ELR (cell line): ENCODE measurements at regions not wholly inside any gene's neighbourhood (a gene's known extent, or its start where the extent isn't known, plus 50 kb on each side); places are given as distances from the start of the nearest gene placed in this dataset.
A peak's percentile ranks its signal among the peaks of the same experiment; 100 is the strongest.

Source experiments
- DNase-seq: peaks from one replicate; pipeline ENCODE4 v3.0.0-alpha.2; 2015; ENCODE audit warnings: low read depth

- DNase-seq: no peak
Measured at GRCh38 chr20:53837126-53837826, 233.1 kb downstream of the BCAS1 start.

GRCh38 chr20:53834749-53835148, 235.6 kb downstream of the BCAS1 start:
- no peak for DNase-seq

- DNase-seq: peak; percentile 33
Measured at GRCh38 chr20:53834062-53834442, 236.3 kb downstream of the BCAS1 start.

GRCh38 chr20:53833333-53834061, 236.9 kb downstream of the BCAS1 start:
- DNase-seq: no peak

DNA sequence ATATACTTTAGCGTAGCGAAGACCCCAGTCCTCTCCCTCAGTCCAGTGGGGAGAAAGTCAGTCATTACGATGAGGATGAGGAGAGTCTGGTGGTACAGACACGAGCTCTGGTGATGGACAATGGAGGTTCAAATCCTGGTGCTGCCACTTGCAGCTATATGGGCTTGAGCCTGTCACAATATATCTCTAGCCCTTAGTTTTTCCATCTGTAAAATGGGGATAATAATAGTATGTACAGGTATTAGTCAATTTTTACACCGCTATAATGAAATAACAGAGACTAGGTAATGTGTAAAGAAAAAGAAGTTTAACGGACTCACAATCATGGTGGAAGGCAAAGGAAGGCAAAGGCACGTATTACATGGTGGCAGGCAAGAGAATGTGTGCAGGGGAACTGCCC, 237.9 kb downstream of the BCAS1 start:
- DNase-seq: no peak

DNA sequence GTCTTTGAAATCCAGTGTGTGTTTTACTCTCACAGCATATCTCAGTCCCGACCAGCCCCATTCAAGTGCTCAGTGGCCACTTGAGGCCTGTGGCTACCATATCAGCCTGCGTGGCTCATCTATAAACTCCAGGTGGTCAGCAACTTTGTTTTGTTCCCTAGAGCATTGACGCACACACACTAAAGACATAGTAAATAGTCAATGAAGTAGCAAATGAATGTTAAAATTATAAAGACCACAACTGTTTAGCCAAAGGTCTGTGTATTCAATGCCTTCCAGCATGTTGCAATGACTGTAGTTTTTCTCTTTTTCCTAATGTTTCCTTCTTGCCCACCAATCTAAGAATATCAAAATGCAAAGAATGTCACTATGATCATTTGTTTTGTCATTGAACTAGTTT, 238.2 kb upstream of the ZNF217 start:
- no peak for DNase-seq

DNA sequence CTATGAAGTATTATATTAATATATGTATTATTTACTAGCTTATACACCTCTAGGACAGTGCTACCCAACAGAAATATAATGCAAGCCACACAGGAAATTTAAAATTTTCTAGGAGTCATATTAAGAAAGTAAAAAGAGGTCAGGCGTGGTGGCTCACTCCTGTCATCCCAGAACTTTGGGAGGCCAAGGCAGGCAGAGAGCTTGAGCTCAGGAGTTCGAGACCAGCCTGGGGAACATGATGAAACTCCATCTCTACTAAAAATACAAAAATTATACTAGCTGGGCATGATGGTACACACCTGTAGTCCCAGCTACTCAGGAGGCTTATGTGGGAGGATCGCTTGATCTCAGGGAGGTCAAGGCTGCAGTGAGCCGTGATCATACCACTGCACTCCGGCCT, 237.6 kb upstream of the ZNF217 start:
- no peak for DNase-seq

DNA sequence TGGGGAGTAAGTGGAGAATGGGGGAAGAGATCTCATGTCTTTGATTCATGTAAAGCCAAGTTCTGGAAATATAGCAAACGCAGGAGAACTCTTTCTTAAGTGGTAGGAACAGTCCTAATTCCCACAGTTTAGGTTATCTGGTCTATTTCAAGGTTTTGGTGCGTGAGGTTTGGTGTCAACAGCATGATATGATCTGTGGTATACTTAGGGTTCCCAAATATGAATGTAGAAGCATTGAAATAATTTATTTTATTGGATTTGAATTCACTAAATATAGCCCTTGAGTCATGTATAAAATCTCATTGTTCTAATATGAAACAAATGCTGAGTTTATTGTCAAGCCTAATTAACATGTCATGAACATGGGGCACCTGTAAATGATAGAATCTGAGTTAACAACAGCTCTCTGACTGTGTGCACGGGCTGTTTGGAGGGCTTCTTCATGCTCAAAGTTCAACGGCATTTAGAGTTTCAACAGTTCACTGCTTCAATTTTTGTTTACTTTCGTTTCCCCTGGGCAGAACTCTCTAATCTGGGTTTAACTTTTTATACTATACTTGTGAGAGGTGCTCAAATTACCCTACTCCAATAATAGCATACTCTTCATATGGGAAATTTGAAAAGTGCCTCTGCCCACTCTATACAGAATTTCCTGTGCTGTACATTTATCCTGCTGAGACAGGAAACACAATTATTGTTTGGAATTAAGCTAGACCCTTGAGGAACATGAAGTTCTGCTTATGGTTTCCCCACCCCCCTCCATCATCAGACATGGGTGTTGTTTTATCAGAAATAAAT, 236.3 kb upstream of the ZNF217 start:
- peak; percentile 63 for DNase-seq

- peak; percentile 100 for DNase-seq
Measured at GRCh38 chr20:53829255-53829723, 235.7 kb upstream of the ZNF217 start.

DNA sequence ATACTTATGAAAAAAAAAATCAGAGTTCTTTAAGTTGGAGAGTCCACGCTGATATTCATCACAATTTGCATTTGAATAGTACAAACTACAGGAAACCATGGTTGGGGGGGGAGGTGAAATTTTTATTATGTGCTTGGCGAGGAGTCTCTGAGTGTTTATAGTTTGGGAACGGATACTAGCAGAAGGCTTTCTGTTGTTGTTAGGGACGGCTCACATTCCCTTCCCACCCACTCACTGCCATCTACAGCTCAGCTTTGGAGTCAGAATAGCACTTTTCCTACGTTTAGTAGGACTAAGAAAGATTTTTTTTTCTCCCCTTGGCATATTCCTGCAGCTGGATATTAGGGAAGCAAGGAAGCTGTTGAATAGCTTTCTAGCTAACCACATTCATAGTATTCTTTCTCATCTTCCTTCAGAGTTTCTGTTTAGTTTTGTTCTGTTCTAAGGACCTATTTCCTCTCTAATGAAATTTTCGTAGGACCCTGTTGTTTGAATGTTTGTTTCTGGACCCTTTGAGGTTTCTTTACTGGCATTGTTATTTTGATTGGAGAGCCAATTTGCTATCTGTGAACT, 235.1 kb upstream of the ZNF217 start:
- peak; percentile 97 for DNase-seq

GRCh38 chr20:53828088-53828681, 234.5 kb upstream of the ZNF217 start:
- peak; percentile 97 for DNase-seq

DNA sequence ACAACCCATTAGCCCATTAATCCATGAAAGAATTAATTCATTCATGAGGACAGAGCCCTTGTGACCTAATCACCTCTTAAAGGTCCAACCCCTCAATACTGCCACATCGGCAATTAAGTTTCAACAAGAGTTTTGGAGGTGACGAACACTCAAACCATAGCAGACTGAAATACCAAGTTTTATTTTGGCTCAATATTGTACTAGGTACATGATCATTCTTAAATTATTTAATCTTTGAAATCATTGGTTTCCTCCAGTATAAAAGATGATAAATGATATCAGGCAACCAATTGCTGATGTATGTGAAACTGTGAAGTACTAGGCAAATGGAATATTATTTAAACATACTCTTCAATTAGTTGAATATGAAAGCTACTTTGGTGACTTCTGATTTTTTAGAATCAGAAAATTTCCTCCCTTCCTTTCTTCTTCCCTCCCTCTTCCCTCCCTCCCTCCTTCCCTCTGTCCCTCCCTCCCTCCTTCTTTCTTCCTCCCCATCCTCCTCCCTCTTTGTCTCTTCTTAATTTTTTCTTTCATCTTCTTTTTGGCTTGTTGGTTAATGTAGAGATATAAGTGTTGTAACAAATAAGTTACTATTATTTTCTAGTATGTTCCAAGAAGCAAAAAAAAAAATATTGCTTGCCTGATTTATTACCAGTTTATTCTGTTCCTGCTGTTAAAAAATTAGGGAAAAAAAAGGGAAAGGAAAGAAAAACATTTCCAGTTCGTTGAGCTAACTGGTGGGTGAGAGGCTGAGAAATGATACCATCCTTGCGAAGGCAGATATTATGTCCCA, 233.9 kb upstream of the ZNF217 start:
- DNase-seq: no peak

DNA sequence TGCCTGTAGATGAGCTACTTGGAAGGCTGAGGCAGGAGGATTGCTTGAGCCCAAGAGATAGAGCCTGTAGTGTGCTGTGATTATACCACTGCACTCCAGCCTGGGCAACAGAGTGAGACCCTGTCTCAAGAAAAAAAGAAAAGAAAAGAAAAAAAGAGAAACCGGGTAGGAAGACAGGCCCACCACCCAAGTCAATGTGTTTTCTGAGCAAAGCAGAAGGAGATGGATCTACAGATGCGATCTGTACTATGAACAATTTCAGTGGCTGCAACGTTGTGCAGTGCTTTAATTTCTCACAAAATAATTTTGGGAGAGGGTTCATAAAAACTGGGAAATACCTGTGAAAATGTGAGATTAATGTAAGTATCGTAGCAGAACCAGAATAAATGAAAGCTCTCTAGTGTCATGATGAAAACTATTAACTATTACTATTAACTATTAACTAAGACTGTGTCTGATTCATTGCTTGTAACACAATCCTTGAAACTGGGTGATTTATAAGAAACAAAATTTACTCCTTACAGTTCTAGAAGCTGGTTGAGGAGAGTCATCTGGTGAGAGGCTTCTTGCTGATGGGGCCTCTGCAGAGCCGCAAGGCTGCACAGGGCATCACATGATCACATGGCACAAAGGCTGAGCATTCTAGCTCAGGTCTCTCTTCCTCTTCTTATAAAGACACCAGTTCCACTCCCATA, 233.1 kb upstream of the ZNF217 start:
- DNase-seq: no peak

GRCh38 chr20:53826090-53826489, 232.5 kb upstream of the ZNF217 start:
- DNase-seq: no peak

- no peak for DNase-seq
Measured at GRCh38 chr20:53825282-53825681, 231.6 kb upstream of the ZNF217 start.

- DNase-seq: no peak
Measured at GRCh38 chr20:53824779-53825178, 231.1 kb upstream of the ZNF217 start.

GRCh38 chr20:53823121-53823764, 229.6 kb upstream of the ZNF217 start:
- no peak for DNase-seq

DNA sequence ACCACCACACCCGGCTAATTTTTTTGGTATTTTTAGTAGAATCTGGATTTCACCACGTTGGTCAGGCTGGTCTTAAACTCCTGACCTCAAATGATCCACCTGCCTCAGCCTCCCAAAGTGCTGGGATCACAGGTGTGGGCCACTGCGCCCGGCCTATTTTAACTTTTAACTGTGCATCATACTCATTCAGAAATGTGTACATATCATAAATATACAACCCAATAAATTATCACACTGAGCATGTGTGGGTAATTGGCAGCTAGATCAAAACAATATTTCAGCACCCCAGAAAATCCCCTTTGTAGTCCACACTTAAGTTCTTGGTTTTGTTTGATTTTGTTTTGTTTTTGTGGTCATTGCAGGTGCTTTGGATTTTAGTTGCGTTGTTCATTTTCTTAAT, 228.9 kb upstream of the ZNF217 start:
- no peak for DNase-seq

DNA sequence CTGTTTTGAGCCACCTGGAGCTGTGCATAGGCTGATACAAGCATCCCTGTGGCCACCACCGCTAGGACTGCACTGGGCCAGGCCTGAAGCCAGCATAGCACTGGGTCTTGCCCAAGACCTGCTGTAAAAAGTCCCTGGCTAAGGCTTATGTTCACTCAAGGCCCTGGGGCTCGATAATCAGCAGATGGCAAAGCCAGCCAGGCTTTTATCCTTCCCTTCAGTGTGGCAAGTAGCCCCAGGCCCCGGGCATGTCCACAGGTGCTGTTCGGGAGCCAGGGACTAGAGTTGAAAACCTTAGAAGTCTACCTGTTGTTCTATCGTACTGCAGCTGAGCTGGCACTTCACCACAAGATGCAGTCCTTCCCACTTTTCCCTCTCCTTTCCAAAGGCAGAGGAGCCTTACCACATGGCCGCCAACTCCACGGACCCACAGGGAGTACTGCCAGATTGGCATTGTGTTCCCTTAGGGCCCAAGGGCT, 226.4 kb upstream of the ZNF217 start:
- DNase-seq: no peak
